HG02973 (cell line): ENCODE measurements at regions not wholly inside any gene's neighbourhood (a gene's known extent, or its start where the extent isn't known, plus 50 kb on each side); places are given as distances from the start of the nearest gene placed in this dataset.

Experiments
- ATAC-seq: cut with Tn5 transposase; IDR thresholded peaks from one replicate; pipeline ENCODE4 v1.9.1; 2021; ENCODE audit warnings: moderate library complexity; ENCODE audit not compliant: unreplicated experiment

DNA sequence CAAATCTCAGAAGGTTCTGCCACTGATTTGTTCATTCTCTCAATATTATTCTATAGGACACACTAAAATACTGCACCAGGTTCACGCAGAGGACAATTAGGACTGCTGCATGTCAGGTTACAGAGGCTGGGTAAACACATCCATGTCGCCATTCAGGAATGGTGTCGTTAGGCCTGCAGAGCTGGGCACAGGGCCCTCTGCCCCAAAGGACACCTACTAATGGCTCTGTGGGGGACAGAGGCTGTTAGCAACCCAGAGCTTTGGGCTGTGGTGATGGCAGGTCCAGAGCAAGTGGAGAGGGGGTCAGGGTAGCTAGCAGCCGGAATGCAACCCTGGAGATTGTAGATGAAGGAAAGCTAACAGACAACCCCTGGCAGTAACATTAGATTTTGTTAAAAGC, 115.9 kb downstream of the TTC32 start:
- no peak for ATAC-seq

DNA sequence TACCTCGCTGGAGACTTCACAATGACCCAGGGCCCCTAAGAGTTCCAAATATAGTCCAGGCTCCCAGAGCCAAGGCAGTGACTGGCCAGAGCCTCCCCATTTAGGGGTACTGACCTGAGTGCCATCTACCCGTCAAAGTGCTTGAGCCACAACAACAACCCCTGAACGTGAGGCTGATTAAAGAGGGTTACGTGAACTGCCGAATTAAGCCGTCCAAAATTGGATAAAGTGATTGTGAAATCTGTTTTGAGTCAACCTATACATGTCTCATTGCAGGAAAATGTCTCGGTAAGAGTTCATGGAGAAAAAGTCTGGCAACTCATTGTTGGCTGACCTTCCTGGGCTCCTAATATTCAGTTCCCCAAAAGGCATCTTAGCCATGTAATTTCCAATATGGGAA, 116.3 kb downstream of the TTC32 start:
- ATAC-seq: no peak

DNA sequence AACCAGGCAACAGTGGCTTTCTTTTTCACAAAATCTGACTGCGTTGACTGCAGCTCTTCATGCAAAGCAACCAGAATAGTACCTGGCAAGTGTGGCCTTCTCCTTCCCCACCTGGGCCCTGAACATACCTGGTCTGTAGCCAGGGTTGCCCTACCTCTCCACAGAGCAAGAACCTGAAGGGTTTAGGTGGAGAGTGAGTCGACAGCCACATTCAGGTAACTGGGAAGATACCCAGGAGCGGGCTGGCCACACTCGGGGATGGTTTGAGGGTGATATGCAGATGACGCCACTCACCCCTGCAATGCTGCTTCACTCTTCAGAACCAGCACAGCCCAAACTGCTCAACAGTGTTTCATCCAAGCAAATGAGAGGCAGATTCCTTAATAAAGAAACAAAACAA, 117.3 kb downstream of the TTC32 start:
- no peak for ATAC-seq

DNA sequence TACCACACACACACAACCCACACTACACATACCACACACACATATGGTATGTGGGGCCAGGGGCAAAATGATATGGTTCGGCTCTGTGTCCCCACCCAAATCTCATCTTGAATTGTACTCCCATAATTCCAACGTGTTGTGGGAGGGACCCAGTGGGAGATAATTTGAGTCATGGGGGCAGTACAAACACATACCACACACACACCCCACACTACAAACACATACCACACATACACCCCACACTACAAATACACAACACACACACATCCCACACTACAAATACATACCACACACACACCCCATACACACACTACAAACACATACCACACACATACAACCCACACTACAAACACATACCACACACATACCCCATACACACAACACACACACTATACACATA, 117.8 kb downstream of the TTC32 start:
- ATAC-seq: no peak

DNA sequence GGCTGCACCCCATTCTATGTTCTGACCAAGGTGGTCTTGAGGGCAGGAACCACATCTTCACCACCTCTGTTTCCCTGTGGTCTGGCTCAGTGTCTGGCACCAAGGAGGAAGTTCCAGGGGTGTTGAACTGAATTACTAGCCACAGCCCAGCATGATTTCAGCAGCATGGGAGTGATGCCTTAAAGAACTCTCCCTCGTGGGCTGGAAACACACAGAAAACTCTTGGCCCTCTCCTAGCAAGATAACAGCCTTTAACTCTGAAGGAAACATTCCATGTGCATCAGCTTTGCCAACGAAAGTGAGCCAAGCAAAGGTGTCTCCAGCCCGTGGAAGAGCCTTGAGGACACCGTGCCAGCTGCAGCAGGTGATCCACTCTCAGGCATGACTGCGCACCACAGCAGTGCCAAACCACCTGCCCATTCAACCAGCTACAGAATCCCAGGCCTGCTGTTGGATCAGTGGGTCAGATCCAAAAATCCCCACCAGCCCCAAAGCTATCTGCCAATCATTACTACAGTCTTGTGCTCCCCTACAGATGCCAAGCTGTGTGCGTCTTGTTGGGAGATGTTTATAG, 124.8 kb downstream of the TTC32 start:
- no peak for ATAC-seq

DNA sequence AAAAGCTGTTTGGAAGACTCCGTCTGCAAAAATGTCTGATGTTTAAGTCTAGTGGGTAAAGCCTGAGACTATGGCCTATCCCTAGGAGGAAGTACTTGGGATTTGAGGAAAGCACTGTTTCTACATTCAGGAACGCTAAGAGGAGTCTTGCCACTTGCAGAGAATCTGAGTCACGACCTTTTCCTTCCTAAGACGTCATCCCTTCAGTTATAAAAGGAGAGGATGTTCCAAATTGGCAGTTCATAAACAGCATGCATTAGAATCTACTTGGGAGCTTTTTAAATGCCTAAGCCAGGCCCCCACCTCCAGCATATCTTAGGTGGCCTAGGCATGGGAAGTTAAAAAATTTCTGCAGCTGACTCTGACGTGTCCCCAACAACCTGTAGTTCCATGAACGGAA, 125.9 kb downstream of the TTC32 start:
- ATAC-seq: no peak

DNA sequence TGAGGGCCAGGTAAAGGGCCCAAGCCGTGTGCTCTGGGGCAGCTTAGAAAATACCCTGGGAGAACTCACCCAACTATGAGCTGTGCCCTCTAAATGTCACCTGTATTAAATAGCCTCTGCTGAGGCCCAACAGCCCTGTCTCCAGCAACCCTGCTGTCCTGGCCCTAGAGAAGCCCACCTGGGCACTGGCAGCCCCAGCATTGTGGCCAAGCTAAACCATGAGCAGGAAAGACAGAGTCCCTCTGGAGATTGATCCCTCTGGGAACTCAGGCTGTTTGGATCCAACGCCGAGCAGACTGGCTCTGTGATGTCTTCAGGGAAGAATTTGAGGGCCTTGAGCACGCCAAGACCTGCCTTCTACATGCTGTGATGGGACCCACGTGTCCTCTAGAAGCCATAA, 126.5 kb downstream of the TTC32 start:
- ATAC-seq: no peak

DNA sequence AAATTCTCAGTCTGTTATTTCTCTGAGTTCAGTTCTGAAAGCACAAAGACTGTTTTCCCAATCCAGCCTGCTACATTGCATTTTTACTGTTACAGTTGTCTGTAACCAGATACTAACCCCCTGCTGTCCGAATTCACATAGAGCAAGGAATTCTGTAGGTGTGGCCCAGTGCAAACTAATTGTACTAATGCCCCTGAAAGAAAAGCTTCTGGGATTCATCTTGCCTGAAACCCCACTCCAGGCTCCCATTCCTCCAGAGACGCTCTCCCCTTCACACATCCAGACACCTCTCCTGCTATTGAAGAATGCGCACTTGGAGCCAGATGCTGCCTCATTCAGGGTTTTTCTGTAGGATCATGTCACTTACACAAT, 127.0 kb downstream of the TTC32 start:
- ATAC-seq: no peak

DNA sequence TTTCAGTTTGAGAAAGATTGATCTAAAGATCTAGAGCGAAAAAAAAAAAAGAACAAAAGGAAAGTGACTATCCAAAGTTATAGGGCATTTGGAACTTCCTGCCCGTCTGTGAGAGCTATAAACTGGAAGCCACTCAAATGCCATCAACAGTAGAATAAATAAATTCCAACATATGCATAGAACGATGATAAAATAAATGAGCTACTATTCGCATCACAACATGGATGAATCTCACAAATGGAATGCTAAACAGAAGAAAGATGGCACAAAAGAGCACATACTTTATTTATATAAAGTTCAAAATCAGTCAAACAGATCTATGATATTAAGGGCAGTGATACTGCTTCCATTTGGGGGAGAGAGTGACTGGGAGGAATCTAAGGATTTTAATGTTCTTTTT, 128.8 kb downstream of the TTC32 start:
- ATAC-seq: no peak

DNA sequence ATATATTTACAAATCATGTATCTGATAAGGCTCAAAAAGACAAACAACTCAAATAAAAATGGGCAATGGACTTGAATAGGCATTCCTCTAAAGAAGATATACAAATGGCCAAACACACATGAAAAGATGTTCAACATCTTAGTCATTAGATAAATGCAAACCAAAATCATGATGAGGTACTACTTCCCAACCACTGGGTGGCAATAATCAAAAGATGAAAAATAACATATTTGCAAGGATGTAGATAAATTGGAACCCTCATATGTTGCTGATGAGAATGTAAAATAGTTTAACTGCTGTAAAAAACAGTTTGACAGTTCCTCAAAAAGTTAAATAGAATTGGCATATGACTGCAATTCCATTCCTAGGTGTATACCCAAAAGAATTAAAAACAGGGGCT, 132.3 kb downstream of the TTC32 start:
- no peak for ATAC-seq

DNA sequence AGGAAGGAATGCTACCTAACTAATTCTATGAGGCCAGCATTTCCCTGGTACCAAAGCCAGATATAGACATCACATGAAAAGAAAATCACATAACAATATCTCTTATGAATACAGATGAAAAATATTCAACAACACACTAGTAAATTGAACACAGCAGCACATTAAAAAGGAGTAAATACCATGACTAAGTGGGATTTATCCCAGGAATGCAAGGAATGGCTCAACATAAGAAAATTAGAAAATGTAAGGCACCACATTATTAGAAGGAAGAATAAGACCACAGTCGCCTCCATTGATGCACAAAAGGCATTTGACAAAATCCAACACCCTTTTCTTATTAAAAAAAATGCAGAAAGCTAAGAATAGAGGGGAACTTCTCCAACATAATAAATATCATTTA, 133.9 kb downstream of the TTC32 start:
- ATAC-seq: no peak

DNA sequence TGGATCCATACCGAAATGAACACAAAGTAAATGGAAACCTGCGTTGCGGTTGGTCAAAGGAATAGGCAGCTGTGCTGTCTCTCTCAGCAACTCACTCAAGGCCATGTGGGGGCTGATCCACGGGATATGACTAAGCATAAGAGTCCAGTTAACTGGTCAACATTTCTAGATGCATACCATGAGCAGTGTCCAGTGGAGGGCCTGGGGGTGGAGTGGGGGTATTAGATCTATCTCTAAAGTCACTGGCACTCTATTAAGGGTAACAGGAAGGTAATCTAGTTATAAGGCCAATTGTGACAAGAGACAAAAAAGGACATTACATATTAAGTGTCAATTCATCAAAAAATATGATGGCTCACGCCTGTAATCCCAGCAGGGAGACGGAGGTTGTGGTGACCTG, 136.8 kb downstream of the TTC32 start:
- ATAC-seq: no peak

DNA sequence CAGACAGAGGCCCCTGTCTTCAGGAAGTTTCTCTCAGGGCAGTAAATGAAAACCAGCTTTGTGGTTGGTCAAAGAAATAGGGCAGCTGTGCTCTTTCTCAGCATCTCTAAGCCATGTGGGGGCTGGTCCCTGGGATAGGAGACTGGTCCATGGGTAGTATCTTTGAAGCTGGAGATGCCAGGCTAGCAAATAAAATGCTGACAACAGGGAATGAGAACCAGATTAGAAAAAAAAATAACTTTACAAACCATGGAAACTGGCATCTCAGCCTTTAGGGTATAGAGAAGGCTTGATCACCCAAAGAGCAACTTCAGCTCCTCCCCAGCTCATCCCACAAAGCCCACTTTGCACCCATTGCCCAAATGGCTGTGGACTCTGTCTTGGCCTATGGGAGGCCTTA, 138.1 kb downstream of the TTC32 start:
- no peak for ATAC-seq

DNA sequence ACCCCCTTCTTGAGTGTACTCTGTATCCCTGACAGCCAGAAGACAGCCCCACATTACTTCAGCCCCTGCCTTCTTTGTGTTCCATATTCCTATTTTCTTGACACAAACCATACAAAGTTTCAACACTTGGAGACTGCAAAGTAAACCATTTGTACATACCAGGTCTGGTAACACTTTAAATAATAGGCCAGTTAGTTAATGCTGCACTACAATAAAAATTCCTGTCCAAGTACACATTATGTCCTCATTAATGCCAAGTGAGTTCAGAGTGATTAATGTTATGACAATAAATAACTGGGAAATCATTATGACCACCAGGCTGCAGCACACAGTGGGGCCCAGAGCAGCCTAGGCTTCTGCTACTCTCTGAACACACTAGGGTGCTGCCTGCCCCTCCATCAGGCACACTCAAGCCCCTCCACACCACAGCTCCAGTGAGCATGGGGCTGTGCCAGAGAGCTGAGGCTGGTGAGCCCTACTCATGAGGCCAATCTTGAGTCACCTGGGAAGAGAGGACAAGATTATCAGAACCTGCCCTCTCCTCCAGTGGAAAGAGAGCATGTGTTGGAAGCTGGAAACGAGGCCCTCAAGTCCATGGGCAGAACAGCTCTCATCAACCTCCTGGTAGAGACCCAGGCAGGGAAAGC, 138.7 kb downstream of the TTC32 start:
- ATAC-seq: no peak

DNA sequence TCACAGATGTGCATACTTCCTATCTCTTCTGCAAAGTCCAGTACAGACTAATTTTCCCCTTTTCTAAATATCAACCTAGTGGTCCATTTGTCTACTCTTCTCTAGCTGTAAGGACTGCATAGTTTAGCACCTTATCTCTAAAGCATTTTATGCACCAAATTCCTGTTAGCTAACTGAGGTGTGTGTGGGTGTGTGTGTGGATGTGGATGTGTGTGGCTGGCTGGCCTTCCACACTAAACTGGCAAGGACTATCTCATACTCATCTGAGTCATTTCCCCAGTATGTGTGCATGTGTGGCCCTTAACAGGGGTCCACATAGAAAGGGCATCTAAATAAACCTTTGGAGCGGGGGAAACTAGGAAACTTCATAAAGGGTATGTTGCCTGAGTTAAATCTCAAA, 139.6 kb downstream of the TTC32 start:
- no peak for ATAC-seq

DNA sequence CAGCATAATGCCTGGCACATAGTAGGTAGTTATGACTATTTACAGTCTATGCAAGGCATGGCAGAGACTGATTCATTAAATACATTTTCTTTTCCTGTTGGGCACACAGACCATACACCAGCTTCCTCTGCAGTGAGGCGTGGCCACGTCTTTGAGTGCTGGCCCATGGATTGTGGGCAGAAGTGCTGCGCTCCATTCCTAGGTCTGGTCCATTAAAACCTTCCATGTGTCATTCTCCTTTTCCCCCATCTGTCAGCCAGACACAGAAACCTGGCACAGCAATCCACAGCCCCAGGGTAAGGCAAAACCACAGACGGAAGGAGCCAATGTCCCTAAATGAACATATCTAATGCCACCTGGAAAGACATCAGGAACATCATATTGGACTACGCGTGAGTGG, 141.9 kb downstream of the TTC32 start:
- ATAC-seq: no peak

DNA sequence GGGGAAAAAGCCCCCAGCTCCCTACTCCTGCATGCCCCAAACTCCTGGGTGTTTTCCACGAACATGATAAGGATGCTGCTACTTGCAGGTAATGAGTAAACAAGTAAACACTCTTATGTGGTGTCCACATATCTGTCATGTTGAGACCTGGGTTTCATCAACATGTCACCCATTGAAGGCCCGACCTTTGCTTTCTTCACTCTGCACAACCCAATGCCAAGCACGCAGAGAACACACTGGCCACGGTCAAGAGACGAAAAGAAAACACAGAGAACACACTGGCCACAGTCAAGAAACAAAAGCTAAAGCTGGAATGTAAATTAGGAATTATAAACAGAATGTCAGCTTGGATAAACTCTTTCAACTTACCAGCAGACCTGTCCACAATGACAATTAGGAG, 143.1 kb downstream of the TTC32 start:
- ATAC-seq: no peak

DNA sequence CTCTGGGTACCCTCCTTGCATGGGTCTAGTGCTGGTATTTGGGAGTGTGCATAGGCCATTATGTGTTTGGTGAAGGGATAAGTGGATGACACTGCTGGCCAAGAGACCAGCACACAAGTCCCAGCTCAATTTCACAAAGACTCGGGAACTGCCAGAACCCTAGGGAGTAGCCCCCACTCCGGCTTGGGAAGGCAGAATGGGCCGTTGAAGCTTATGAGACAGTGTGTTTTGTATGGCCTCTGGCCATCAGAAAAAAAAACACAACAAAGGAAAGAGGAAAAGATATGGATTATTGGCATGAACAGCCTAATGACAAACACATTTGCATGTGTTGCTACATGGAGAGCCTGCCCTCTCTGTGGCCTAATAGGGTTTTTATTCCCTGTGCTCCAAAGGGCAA, 144.2 kb downstream of the TTC32 start:
- no peak for ATAC-seq

DNA sequence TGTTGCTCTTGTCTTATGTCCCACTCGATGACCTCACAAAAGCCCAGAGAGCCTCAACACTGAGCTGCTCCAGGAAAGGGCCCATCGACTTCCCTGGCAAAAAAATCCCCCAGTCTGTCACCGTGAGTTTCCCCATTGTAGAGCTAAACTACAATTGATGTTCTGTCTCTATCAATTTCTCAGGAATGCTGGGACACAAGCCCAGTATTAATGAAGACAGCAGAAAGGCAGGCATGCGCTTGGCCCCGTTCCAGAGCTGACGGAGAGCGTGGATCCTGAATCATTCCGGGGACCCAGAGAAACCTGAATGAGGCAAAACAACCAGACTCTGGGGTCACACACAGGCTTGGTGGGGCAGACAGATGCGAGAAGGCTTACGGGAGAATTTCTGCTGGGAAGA, 146.9 kb downstream of the TTC32 start:
- no peak for ATAC-seq

DNA sequence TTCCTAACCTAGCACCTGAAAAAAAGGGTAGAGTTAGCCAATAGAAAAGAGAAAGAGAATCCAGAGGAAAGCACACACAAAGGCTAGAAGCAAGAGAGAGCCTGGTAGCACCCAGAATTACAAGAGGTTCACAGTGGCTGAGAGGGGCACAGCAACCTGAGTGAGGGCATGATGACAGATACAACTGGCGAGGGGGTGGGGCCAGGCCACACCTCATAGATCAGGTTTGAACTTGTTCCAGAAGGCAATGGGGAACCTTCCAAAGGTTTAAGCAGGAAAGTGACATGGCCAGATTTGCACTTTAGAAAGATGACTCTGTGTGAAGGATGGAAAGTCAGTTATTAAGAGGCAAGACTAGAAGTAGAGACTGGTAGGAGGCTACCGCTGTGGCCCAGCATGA, 148.0 kb downstream of the TTC32 start:
- ATAC-seq: no peak

DNA sequence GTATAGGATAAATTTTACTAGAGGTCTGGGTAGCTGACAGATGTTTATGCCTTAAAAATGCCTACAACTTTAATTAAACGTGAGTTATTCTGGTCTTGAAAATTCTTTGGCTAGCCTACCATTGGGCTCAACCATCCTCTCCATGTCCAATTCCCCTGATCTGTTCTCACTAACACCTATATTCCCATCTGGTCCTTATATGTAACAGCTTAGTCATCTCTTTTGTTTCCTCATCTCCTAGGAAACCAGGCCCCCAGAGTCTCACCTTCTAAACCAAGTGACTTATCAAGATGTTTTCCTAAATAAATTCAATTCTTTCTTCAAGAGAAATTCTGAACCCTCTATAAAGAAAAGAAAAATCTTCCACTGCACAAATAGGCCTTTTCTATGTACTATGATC, 148.5 kb downstream of the TTC32 start:
- no peak for ATAC-seq

DNA sequence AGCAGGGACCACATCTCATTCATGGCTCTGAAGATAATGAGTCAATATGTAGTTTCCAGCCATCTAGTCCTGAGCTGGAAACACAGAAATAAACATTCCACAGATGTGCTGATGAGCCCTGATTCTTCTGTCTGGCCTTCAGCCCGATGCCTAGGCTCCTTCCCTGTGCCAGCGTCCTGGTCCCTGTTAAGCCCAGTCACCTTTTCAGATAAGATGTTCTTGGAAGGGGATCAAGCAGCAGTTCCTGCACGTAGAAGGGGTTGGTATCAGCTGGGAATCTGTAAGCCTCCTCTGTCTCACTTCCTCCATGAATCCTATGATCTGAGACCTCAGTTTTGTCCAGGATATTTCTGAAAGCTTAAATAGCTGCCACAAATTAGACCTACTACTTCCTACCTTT, 149.3 kb downstream of the TTC32 start:
- no peak for ATAC-seq

DNA sequence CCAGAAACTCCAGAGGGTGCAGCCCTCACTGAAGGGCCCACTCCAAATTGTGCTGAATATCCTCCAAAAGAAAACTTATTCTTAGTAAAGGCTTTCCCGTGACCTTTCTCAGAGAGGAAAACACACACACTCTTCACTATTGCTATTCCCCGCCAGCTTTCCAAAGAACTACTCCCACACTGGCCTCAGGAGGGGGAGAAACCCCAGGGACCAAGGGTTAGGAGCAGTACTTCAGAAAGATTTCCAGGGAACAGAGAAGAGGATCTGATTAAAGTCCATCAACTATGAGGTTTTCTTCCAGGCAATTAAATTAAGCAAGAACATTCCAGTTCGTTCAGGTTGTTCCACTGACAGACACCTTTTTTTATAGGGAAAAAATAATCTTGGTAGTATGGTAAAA, 150.2 kb downstream of the TTC32 start:
- no peak for ATAC-seq
